GM06990 (cell line): ENCODE measurements at regions not wholly inside any gene's neighbourhood (a gene's known extent, or its start where the extent isn't known, plus 50 kb on each side); places are given as distances from the start of the nearest gene placed in this dataset.
"Not testable (repeated sequence)": the region's sequence is repeated elsewhere in the genome, so short reads cannot be mapped to it uniquely, and the experiment has no call there.

ENCODE experiments used
- DNase-seq: peaks from one replicate; pipeline ENCODE4 v3.0.0-alpha.2; 2011; ENCODE audit not compliant: insufficient read length; ENCODE audit errors: extremely low read depth
- H3K27me3 ChIP-seq: replicated peaks from 2 replicates; pipeline ENCODE4 v1.6.0; 2011; ENCODE audit warnings: low read length; ENCODE audit not compliant: control insufficient read depth, insufficient read depth
- H3K36me3 ChIP-seq: 2 replicates; pipeline ENCODE4 v1.5.1; 2011; ENCODE audit warnings: low read length; ENCODE audit not compliant: control insufficient read depth, insufficient read depth
- H3K4me3 ChIP-seq: replicated peaks from 2 replicates; pipeline ENCODE4 v1.5.1; 2011; ENCODE audit warnings: low read depth, mild to moderate bottlenecking, control low read depth, low read length
- CTCF ChIP-seq: IDR thresholded peaks from 2 replicates; pipeline ENCODE4 v1.5.1; 2011; ENCODE audit warnings: low read length, control low read depth, mild to moderate bottlenecking, inconsistent platforms; ENCODE audit not compliant: insufficient read depth, poor library complexity, severe bottlenecking

GRCh38 chr6:84825461-84825860 is 61.1 kb upstream of the TBX18 start:
- TF ChIP-seq CTCF, result no peak
- no peak overlapping the region for H3K4me3 ChIP-seq
- DNase-seq, result no peak
- H3K27me3 ChIP-seq, result no peaks in the 10 kb centered on the region
- no peaks in the 10 kb centered on the region for H3K36me3 ChIP-seq

- H3K4me3 ChIP-seq, H3K36me3 ChIP-seq, H3K27me3 ChIP-seq, DNase-seq: not testable (repeated sequence)
These were observed 56.9 kb upstream of the TBX18 start for GRCh38 chr6:84821314-84821713.

DNA sequence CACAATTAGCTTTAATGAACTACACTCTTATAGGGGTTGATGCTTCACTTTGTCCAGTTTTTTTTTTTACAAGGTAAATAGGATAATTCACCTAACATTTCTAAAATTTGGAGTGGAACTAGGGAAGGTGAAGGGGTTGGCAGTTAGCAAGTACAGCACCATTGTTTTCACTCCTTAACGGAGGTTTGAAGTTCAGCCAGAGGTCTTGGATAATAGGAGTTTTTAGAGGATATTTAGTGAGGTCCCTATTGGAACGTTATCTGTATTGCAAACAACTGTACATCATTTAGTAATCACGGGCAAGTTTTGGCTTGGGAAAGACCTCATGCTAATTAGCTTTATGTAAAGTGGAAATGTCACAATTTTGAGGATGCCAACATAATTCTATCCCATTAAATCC is 52.3 kb upstream of the TBX18 start:
- no peak overlapping the region for H3K4me3 ChIP-seq
- DNase-seq, result no peak
- no peak for TF ChIP-seq CTCF
- H3K27me3 ChIP-seq, result no peaks in the 10 kb centered on the region
- H3K36me3 ChIP-seq, result no peaks in the 10 kb centered on the region

DNA sequence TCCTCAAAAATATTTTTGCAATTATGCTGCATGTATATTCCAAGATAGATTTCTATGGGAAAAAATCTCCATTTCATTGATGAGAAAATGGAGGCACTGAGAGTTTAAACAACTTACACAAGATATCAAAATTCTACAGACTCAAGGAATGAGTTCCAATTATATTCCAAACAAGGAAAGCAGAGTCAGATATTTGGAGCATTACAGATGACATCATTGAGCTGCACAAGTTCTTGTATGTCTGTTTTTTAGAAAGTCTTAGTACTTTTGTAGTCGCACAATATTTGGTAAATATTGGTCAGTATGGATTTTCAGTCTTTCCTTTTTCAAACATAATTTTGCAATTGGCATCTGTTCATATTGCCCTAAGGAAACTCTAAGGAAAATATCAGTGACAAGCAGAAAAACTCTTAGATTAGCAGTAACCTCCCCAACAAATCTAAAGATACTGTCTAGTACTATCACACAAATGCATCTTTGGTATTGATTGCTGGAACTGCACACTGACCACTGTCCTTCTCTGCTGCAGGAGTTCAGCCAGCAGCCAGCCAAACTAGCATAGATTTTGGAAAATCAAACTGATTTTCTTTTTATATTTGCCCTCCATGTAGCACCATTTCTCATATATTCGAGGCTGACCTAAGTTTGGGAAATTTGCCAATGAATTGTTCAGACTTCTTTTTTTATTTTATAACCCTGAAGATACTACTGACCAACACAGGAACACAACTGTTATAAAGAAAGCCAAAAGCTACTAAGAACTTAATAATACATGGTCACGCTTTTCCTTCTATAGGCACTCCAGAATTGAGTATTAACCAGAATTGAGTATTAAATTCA is 51.7 kb upstream of the TBX18 start:
- no peaks in the 10 kb centered on the region for H3K27me3 ChIP-seq
- H3K4me3 ChIP-seq, result no peak overlapping the region
- DNase-seq, result no peak
- no peak for TF ChIP-seq CTCF
- no peaks in the 10 kb centered on the region for H3K36me3 ChIP-seq
